ENCODE measurements at regions not wholly inside any gene's neighbourhood (a gene's known extent, or its start where the extent isn't known, plus 50 kb on each side); places are given as distances from the start of the nearest gene placed in this dataset.

GRCh38 chr11:71144736-71145135 lies 107.6 kb downstream of the SHANK2 start:
- TF ChIP-seq CTCF (IDR thresholded peaks at IDR 0.05) (no peak), POLR2A (IDR thresholded peaks at IDR 0.05) (no peak)
